ENCODE measurements at regions not wholly inside any gene's neighbourhood (a gene's known extent, or its start where the extent isn't known, plus 50 kb on each side); places are given as distances from the start of the nearest gene placed in this dataset.

- DNase-seq, result peak; percentile 29 to 83
Measured at GRCh38 chr3:5304789-5305683, 117.5 kb downstream of the EDEM1 start.

- no peak for DNase-seq
Measured at GRCh38 chr3:5305684-5305989, 118.1 kb downstream of the EDEM1 start.

- no peak for DNase-seq
Measured at GRCh38 chr3:5309171-5309570, 121.7 kb downstream of the EDEM1 start.

DNA sequence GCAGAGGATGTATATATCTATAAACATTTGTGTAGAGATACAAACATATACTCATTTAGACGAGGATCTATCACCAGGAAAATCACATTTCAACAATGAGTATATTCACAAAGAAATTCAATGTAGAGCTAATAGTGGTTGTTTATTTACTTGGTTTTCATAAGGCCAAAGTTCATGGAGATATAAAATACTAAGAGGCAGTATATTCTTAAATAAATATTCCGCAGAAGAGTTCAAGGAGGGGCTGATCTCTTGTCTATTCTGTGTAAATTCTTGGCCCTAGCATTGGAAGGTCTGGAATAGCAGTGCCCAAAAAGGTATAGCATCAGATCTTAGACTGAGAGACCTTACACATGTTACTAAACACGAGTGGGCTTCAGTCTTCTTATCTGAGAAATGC, 122.1 kb downstream of the EDEM1 start:
- no peak for DNase-seq

DNA sequence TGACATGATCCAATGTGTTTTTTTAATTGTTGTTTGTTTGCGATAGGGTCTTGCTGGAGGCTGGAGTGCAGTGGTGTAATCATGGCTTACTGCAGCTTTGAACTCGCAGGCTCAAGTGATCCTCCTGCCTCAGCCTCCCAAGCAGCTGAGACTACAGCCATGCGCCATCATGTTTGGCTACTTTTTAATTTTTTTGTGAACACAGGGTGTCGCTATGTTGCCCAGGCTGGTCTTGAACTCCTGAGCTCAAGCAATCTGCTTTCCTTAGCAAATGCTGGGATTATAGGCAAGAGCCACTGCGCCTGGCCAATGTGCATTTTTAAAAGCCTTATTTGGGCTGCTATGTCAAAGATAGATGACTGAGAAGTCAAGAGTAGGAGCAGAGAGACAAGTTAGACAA, 123.0 kb downstream of the EDEM1 start:
- DNase-seq, result no peak

- peak in 1 of 2 donors; percentile 13 for DNase-seq
Measured at GRCh38 chr3:5312290-5312689, 124.8 kb downstream of the EDEM1 start.

DNA sequence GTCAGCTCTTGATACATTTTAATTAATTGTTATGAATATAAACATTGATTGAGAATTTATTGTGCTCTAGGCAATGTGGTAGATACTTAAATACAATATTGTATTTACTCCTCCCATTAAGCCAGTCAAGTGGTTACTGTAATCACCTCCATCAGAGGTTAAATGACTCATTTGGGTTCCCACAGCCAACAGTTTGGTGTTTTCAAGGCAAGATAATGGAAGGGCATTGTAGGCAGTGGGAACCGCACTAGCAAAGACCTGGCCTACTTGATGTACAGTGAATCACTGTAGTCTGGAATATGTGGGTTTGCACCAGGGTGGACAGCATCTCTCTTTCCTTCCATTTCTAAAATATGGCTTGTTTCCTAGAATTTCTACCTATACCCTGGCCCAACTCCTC, 127.4 kb downstream of the EDEM1 start:
- no peak for DNase-seq

DNA sequence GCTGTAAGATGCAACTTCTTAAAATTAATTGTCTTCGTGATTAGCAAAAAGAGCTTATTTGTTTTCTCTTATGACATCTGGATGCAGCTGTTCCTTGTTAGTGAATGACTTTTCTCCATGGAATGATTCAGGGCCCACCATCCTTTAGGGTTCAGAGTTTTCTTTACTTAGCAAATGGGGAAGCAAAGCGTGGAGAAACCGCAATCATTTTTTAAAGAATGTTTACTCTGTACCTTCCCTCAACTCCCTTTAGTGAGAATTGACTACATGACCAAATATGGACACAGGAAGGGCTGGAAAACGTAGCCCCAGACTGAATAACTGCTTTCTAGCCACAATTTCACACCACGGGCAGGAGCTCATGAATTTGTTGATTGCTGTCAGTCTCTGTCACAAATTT, 130.1 kb downstream of the EDEM1 start:
- DNase-seq, result no peak

GRCh38 chr3:5319454-5319853, 131.9 kb downstream of the EDEM1 start:
- no peak for DNase-seq

DNA sequence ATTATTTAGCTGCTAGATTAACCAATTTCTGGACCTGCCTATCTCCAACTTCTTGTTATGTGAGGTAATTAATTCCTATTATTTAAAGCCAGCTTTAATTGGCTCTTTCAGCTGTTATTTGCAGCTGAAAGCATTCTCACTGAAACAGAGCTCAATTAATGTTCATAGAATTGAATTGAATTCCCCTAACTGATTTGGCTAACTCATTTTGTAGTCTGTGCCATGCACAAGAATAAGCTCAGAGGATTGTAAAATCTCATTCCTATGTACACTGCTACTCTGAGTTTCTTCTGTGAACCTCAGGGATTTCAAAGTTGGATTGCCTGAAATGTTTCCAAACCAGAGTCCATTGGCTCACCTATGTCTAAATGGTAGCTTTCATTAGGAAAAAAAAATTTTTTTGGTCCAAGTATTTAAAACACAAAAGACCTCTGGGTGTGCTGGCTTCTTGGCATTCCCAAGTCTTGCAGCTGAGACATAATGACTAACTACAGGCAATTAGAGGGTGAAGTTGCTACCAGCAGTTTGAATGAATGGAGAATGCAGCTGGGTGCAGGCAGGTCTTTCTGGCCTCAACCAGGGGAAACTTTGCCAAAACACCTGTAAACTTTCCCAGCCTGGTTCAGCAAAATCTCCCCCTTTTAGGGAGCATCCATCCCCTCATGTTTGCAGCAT, 134.3 kb downstream of the EDEM1 start:
- DNase-seq, result no peak

DNA sequence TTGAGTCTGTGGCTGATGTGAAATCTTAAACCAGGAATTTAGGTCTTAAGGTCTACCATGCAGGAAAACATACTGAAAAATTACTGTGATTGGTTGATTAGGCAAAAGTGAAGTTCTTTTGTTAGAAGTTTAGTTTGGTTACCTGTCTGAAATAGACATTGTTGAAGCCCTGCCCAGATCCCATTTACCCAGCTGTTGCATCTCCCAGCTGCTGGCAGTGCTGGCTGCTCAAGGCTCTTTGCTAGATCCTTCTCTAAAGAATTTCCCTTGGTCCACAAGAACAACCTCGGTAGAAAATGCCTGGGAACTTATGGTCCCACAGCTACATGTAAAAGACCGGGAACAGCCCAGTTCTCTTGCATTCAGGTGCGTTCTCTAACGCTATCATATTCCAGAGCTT, 137.3 kb downstream of the EDEM1 start:
- no peak for DNase-seq

- no peak for DNase-seq
Measured at GRCh38 chr3:5330152-5330810, 142.8 kb downstream of the EDEM1 start.

DNA sequence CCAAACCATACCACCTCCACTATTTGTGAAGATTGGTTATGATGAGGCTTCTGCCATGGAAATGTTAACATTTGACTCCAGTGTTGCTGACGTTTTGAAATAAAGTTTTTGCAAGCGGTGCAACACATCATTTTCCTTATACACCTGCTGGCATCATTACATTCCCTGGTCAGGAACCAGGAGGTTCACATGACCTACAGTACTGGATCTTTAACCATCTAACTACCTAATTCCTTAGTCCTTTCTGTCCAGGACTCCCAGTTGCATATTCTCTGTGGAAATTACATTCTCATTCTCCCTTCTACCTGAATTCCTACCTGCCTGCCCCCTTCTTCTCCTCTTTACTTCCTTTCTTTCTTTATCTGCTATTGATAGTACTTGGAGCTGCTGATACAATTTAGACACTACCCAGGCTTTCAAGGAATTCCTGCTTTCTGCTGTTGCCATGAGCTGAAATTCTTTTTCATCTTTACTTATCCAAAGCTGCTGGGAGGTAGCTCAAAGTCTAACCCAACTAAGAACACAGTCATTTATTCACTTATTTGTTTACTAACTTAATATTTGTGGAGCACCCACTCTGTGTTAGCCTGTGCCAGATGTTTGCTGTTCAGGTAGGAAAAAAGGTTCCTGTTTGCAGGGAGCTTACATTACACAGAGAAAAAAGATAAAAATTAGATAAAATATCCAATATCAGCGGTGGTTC, 144.2 kb downstream of the EDEM1 start:
- no peak for DNase-seq

DNA sequence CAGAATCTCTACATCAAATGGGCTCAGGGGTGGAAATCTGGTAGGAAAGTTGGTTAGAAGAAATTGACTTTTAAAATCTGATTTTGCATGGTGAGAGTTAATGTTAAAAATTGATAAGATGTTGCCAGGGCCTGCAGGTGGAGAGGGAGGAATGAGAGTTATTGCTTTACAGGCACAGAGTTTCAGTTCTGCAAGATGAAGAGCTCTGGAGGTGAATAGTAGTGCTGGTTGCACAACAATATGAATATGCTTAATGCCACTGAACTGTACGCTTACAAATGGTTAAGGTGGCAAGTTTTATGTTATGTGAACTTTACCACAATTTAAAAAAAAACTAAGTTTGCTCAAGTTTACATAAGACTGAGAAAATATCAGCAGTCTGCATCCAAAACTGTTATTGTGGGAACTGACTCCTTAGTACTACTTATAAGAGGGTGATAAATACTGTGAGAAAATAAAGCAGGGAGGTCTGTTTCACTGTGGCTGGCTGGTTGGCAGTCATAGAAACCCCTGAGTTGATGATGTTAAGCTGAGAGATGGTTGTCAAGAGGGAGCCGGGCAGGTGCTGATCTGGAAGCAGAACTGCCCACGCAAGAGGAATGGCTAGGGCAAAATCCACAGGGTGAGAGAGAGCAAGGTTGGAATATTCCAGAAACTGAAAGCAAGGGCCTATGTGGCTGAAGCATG, 144.9 kb downstream of the EDEM1 start:
- no peak for DNase-seq

DNA sequence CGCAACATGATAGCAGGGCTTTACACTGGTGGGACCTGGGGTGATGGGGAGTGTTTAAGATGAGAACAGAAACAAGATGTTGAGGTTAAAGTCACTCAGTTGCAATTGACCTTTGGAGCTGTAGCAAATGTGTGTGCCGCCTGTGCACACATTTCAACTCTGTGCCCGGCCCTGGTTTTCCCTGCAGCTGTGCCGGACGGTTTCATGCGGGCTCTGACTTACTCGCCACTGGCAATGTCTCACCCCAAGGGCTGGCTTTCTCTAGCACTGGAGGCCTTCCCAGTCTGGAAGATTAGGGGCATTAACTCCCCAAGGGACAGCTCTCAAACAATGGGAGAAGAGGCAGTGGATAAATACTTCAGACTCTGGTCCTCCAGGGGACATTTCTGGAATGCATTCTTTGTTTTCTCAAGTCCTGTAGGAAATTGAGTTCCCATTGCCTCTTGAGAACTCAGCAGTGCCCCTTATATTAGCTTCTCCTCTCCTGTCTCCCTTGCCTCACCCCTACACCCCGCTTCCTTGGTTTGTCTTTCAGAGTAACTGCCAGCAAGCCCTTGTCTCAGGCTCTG, 152.5 kb downstream of the EDEM1 start:
- DNase-seq, result no peak

DNA sequence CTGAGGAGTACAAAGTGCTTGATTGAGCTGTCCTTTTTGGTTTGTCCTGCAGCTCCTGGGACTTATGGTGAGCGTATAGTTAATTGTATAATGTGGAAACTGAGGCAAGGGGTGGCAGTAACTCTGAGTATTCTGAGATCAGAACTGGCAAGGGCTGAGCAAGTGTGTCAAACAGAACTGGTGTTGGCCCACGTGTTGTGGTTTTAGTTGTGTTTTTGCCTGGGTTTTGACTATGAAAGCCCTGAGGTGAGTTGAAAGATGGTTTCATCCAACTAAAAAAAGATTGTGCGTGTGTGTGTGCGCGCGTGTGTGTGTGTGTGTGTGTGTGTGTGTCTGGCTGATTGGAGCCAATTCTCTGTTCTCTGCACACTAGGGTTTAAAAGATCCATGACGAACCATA, 154.1 kb downstream of the EDEM1 start:
- no peak for DNase-seq

DNA sequence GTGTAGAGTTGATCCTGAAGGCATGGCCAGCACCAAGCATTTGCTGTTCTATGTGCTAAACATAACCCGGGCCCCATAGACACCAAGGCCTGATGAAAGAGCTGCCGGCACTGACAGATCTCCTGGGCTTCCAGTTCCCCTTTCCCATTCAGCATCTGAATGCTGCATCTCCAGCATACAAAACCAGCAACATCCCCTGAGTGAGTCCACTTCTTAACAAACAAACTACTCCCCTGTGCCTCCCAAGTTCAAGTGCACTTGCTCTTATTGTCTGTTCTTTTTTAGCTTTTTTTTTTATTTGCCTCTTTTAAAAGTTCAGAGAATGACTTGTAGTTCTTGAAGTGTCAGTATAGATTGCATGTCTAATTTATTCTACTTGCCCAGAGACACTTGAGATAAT, 156.0 kb downstream of the EDEM1 start:
- no peak for DNase-seq

GRCh38 chr3:5344707-5345106, 157.2 kb downstream of the EDEM1 start:
- no peak for DNase-seq

DNA sequence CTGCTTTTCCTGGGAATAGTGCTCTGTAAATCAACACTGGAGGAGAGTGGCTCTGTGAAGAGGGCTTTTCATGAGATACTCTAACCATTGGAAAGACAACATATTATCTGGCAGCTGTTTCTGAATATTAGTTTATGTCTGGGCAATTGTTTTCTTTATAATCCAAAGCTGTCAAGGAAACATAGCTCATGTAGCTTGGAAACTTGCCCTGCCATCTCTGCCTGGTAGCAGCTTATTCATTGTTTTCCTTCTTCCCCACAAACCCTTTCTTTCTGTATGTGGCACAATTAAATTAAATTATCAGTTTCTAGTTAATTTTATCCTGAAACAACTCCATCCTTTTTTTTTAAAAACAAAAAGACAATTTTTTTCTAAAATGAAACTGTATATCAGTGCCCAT, 160.0 kb downstream of the EDEM1 start:
- DNase-seq, result no peak

DNA sequence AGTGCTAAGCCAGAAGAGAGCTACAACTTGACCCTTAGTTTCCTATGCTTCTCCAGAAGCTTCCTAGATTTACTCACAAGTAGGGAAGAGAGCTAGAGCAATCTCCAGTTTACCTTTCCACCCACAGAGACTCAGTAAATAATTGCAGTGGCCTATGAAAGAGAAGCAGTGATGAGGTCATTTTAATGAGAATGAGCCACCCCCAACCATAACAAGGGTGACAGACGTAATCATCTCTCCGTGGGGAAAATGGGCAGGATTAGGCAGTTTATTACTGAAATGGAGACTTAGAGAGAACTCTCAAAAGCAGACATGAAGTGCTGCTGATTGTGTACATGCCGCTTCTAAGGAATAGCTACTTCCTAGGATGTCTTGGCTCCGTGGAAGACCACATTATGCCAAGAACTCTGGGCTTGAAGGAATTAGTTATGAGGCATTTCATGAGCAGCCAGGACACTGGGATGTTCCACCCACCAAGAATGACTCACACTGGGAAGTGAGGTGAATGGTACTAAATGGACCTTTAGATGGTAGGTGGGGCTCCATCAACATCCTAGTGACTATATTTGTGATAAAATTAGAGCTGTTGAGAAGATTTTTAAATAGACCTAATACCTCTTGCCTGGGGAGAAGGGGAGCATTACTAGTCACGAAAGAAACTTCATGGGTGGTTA, 160.9 kb downstream of the EDEM1 start:
- no peak for DNase-seq

DNA sequence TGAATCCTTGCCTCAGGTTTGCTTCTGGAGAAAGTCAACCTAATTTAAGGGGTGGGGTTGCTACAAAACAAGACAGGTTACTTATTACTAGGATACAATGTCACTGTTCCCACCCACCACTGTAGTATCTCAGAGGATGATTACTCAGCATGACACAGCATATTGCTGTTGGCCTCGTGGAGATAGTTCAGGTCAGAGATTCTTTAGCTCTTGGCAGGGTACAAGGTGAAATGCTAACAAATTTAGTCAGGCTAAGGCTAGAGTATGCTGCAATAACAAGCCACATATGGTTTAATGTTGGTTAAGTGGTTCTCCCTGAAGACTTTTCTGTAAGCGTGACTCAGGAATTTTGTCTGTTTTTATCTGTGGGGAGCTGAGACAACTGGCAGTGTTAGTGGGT, 161.8 kb downstream of the EDEM1 start:
- no peak for DNase-seq

GRCh38 chr3:5357089-5357488, 169.6 kb downstream of the EDEM1 start:
- DNase-seq, result no peak
